CD14-positive monocyte (primary cell): ENCODE measurements at regions not wholly inside any gene's neighbourhood (a gene's known extent, or its start where the extent isn't known, plus 50 kb on each side); places are given as distances from the start of the nearest gene placed in this dataset.

ENCODE experiments used
- DNase-seq, 3 donors: peaks; one replicate each; pipeline ENCODE4 v3.0.0-alpha.2; 2011 to 2022
- H2AFZ ChIP-seq: 2 replicates; pipeline ENCODE4 v1.6.0; 2012; ENCODE audit warnings: mild to moderate bottlenecking, low read depth, low read length, inconsistent platforms; ENCODE audit not compliant: insufficient read depth, poor library complexity, severe bottlenecking
- H3K27ac ChIP-seq, 2 donors: 1 replicate in 1 of 2; 2 replicates in 1 of 2; pipeline ENCODE4 v1.5.1; 2012 to 2013; ENCODE audit warnings: low read length in 2 of 2, control low read depth in 1 of 2, inconsistent platforms in 1 of 2, low read depth in 1 of 2, mild to moderate bottlenecking in 1 of 2
- H3K27me3 ChIP-seq, 2 donors: one replicate each; pipeline versions ENCODE4 v1.6.0 to v1.6.1; 2011 to 2013; ENCODE audit warnings: low read length in 2 of 2; ENCODE audit not compliant: control insufficient read depth in 2 of 2, insufficient read depth in 2 of 2
- H3K36me3 ChIP-seq, 2 donors: replicated peaks in 1 of 2; 1 replicate in 1 of 2; 2 replicates in 1 of 2; pipeline versions ENCODE4 v1.5.1 to v1.6.1; 2012 to 2013; ENCODE audit warnings: low read length in 2 of 2, control low read depth in 1 of 2, inconsistent platforms in 1 of 2, mild to moderate bottlenecking in 1 of 2; ENCODE audit not compliant: insufficient read depth in 2 of 2, control insufficient read depth in 1 of 2
- H3K4me1 ChIP-seq, 2 donors: 1 replicate in 1 of 2; 2 replicates in 1 of 2; pipeline versions ENCODE4 v1.5.1 to v1.6.1; 2012 to 2013; ENCODE audit warnings: low read length in 2 of 2, control low read depth in 1 of 2, inconsistent platforms in 1 of 2, mild to moderate bottlenecking in 1 of 2, moderate library complexity in 1 of 2; ENCODE audit not compliant: insufficient read depth in 2 of 2, control insufficient read depth in 1 of 2
- H3K4me2 ChIP-seq: replicated peaks from 2 replicates; pipeline ENCODE3; 2012; ENCODE audit warnings: low read length, moderate library complexity, mild to moderate bottlenecking; ENCODE audit not compliant: poor library complexity, severe bottlenecking; ENCODE audit errors: extremely low read depth
- H3K4me3 ChIP-seq, 3 experiments: fragments of 200-600 bp in 1 of 3; sonication (generic) in 1 of 3; replicated peaks in 1 of 3; 1 replicate in 2 of 3; 2 replicates in 1 of 3; pipeline ENCODE4 v1.5.1; 2011 to 2013; ENCODE audit warnings: low read length in 3 of 3, mild to moderate bottlenecking in 3 of 3, control low read depth in 2 of 3, low read depth in 2 of 3, inconsistent platforms in 1 of 3, moderate library complexity in 1 of 3
- H3K79me2 ChIP-seq: 2 replicates; pipeline ENCODE4 v1.6.0; 2012; ENCODE audit warnings: mild to moderate bottlenecking, control low read depth, inconsistent platforms, low read length, moderate library complexity; ENCODE audit not compliant: insufficient read depth
- H3K9ac ChIP-seq: 2 replicates; pipeline ENCODE4 v1.6.0; 2017; ENCODE audit warnings: low read length, mild to moderate bottlenecking; ENCODE audit not compliant: insufficient read depth, poor library complexity, severe bottlenecking
- H3K9me3 ChIP-seq, 2 donors: replicated peaks in 1 of 2; 1 replicate in 1 of 2; 2 replicates in 1 of 2; pipeline versions ENCODE4 v1.5.1 to v1.6.1; 2012 to 2013; ENCODE audit warnings: low read length in 2 of 2, control low read depth in 1 of 2; ENCODE audit not compliant: control insufficient read depth in 1 of 2, insufficient read depth in 1 of 2
- H4K20me1 ChIP-seq: 2 replicates; pipeline ENCODE4 v1.6.0; 2012; ENCODE audit warnings: mild to moderate bottlenecking, low read length, control low read depth, moderate library complexity; ENCODE audit not compliant: insufficient read depth
- H3K27ac Mint-ChIP-seq, 7 donors: one replicate each; pipeline ENCODE4 v1.8.0; 2020; ENCODE audit warnings: mild to moderate bottlenecking in 7 of 7, mixed read lengths in 7 of 7, moderate library complexity in 6 of 7, inconsistent platforms in 2 of 7
- H3K27me3 Mint-ChIP-seq, 3 donors: one replicate each; pipeline ENCODE4 v1.8.0; 2021 to 2022; ENCODE audit warnings: low read depth in 3 of 3, mild to moderate bottlenecking in 3 of 3, mixed read lengths in 3 of 3, moderate library complexity in 3 of 3, inconsistent platforms in 1 of 3
- H3K36me3 Mint-ChIP-seq, 2 donors: one replicate each; pipeline ENCODE4 v1.8.0; 2020; ENCODE audit warnings: mixed read lengths in 2 of 2, inconsistent platforms in 1 of 2, mild to moderate bottlenecking in 1 of 2
- H3K4me1 Mint-ChIP-seq: one replicate; pipeline ENCODE4 v1.8.0; 2020; ENCODE audit warnings: mild to moderate bottlenecking, mixed read lengths
- H3K4me3 Mint-ChIP-seq, 2 donors: one replicate each; pipeline ENCODE4 v1.8.0; 2020; ENCODE audit warnings: mild to moderate bottlenecking in 2 of 2, mixed read lengths in 2 of 2, moderate library complexity in 1 of 2
- H3K9me3 Mint-ChIP-seq, 7 donors: one replicate each; pipeline ENCODE4 v1.8.0; 2020 to 2022; ENCODE audit warnings: mixed read lengths in 7 of 7, mild to moderate bottlenecking in 6 of 7, moderate library complexity in 6 of 7, inconsistent platforms in 2 of 7
- WGBS: methylation state at CpG from one replicate; pipeline ENCODE4 v1.1.5; 2013; ENCODE audit warnings: missing lambda C conversion rate; ENCODE audit not compliant: insufficient coverage; 5-methylcytosine and 5-hydroxymethylcytosine counted together
- intact Hi-C, 2 donors: fragments of 100-400 bp; cut with micrococcal nuclease; formaldehyde crosslinking; loops; one replicate each; pipeline versions ENCODE4 v1.15.0 to v1.15.1; 2023
- TF ChIP-seq, protein P1 (sequence below): fragments of 200-600 bp; IDR thresholded peaks from one replicate; pipeline ENCODE4 v1.8.0; 2022; ENCODE audit warnings: antibody characterized with exemption, mild to moderate bottlenecking

- no peaks in the 10 kb centered on the region for H3K4me1 ChIP-seq
- H3K4me3 Mint-ChIP-seq: no peak overlapping the region
- no peaks in the 10 kb centered on the region for H3K36me3 ChIP-seq
- no peak overlapping the region for H3K27ac ChIP-seq
- H3K27me3 ChIP-seq: no peaks in the 10 kb centered on the region
- TF ChIP-seq, protein P1, sequence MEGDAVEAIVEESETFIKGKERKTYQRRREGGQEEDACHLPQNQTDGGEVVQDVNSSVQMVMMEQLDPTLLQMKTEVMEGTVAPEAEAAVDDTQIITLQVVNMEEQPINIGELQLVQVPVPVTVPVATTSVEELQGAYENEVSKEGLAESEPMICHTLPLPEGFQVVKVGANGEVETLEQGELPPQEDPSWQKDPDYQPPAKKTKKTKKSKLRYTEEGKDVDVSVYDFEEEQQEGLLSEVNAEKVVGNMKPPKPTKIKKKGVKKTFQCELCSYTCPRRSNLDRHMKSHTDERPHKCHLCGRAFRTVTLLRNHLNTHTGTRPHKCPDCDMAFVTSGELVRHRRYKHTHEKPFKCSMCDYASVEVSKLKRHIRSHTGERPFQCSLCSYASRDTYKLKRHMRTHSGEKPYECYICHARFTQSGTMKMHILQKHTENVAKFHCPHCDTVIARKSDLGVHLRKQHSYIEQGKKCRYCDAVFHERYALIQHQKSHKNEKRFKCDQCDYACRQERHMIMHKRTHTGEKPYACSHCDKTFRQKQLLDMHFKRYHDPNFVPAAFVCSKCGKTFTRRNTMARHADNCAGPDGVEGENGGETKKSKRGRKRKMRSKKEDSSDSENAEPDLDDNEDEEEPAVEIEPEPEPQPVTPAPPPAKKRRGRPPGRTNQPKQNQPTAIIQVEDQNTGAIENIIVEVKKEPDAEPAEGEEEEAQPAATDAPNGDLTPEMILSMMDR: no peak
- no peaks in the 10 kb centered on the region for H4K20me1 ChIP-seq
- intact Hi-C loops: no loop called here
- DNase-seq: no peak
- peaks cover 0 to 2% of the 10 kb centered on the region in 2 donors for H3K9me3 ChIP-seq
- H3K9me3 Mint-ChIP-seq: peaks cover 0 to 7% (median 2%) of the 10 kb centered on the region in 7 donors
- H3K36me3 Mint-ChIP-seq: no peaks in the 10 kb centered on the region
- H3K4me1 Mint-ChIP-seq: no peaks in the 10 kb centered on the region
- no peak overlapping the region for H3K27ac Mint-ChIP-seq
- no peak overlapping the region for H2AFZ ChIP-seq
- no peak overlapping the region for H3K4me2 ChIP-seq
- no peak overlapping the region for H3K9ac ChIP-seq
- H3K79me2 ChIP-seq: no peaks in the 10 kb centered on the region
- H3K4me3 ChIP-seq: no peak overlapping the region
- WGBS: 90% methylated on average over 1 of the region's 1 CpG
- H3K27me3 Mint-ChIP-seq: peaks cover 0 to 1% (median 0%) of the 10 kb centered on the region in 3 donors
These were observed 1030.2 kb downstream of the EFNA5 start for GRCh38 chr5:106640511-106640910.

DNA sequence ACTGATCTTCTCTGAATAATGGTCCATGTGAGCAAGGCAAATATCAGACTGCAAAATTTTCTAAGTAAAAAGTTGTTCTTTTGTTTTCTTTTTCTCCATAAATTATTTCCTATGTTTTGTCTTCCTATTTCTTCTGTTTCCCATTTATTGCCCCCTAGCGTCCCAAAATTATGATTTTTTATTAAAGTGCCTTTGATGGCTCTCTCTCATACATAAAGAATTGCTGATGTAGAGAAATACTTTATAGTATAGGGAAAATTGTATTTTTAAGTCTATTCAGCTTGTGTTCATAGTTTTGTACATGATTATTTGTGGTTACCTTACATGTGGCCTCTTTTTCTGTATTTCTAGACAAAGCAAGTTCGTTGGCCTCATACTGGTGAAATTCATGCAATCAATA, 1031.2 kb downstream of the EFNA5 start:
- H4K20me1 ChIP-seq: no peaks in the 10 kb centered on the region
- H3K9me3 Mint-ChIP-seq: peaks cover 0 to 7% (median 2%) of the 10 kb centered on the region in 7 donors
- no peaks in the 10 kb centered on the region for H3K79me2 ChIP-seq
- no peak overlapping the region for H3K9ac ChIP-seq
- intact Hi-C loops: no loop called here
- no peak overlapping the region for H3K4me3 ChIP-seq
- H3K27me3 Mint-ChIP-seq: peaks cover 0 to 1% (median 0%) of the 10 kb centered on the region in 3 donors
- H3K27ac Mint-ChIP-seq: no peak overlapping the region
- no peak overlapping the region for H3K27ac ChIP-seq
- no peaks in the 10 kb centered on the region for H3K4me1 Mint-ChIP-seq
- TF ChIP-seq, protein P1: no peak
- WGBS: no CpG with 5 or more reads among the region's 2 CpGs
- H3K36me3 Mint-ChIP-seq: no peaks in the 10 kb centered on the region
- no peaks in the 10 kb centered on the region for H3K36me3 ChIP-seq
- no peak overlapping the region for H3K4me2 ChIP-seq
- H3K27me3 ChIP-seq: no peaks in the 10 kb centered on the region
- H3K4me3 Mint-ChIP-seq: no peak overlapping the region
- H3K4me1 ChIP-seq: no peaks in the 10 kb centered on the region
- no peak overlapping the region for H2AFZ ChIP-seq
- DNase-seq: no peak
- H3K9me3 ChIP-seq: peaks cover 0 to 2% of the 10 kb centered on the region in 2 donors
